ENCODE measurements at regions not wholly inside any gene's neighbourhood (a gene's known extent, or its start where the extent isn't known, plus 50 kb on each side); places are given as distances from the start of the nearest gene placed in this dataset.
"Not testable (repeated sequence)": the region's sequence is repeated elsewhere in the genome, so short reads cannot be mapped to it uniquely, and the experiment has no call there.

DNA sequence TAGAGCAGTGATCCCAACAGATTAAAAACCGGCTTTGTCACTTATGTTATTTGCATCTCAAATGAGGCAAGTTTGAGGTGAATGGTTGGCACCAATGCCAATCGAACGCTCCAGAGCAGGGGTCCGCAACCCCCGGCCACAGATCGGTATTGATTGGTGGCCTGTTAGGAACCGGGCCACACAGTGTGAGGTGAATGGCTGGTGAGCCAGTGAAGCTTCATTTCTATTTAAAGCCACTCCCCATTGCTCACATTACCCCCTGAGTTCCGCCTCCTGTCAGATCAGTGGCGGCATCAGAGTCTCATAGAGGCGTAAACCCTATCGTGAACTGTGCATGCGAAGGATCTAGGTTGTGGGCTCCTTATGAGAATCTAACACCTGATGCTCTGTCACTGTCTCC lies 132.0 kb downstream of the TMEM182 start:
- no peak overlapping the region for H2BK120ac ChIP-seq (ENCODE audit: low read depth, low read length)
- H3K4ac ChIP-seq (ENCODE audit: low read depth in 1 of 2, low read length in 2 of 2) = no peak overlapping the region
- H2BK5ac ChIP-seq (ENCODE audit: low read depth, low read length, poor library complexity, severe bottlenecking) = no peak overlapping the region
- no peak overlapping the region for H3K18ac ChIP-seq (ENCODE audit: low read depth in 1 of 2, low read length in 2 of 2)
- no peak overlapping the region for H3K14ac ChIP-seq (ENCODE audit: low read length in 2 of 2)
- H3K9ac ChIP-seq (ENCODE audit: low read length) = no peak overlapping the region
- H4K8ac ChIP-seq (ENCODE audit: low read length) = no peak overlapping the region
- DNase-seq = no peak
- H3K9me3 ChIP-seq (ENCODE audit: control insufficient read depth, low read length) = no peaks in the 10 kb centered on the region
- no peak overlapping the region for H2BK12ac ChIP-seq (ENCODE audit: low read length in 2 of 2)
- no peak overlapping the region for H4K91ac ChIP-seq (ENCODE audit: low read length)
- no peak overlapping the region for H3K4me3 ChIP-seq (ENCODE audit: insufficient read depth in 1 of 2, low read depth in 1 of 2, low read length in 2 of 2)
- H3K36me3 ChIP-seq (ENCODE audit: control insufficient read depth in 1 of 2, insufficient read depth in 2 of 2, low read depth in 1 of 2, low read length in 2 of 2) = no peaks in the 10 kb centered on the region
- no peak overlapping the region for H3K23ac ChIP-seq (ENCODE audit: low read length in 2 of 2)
- H2AFZ ChIP-seq (ENCODE audit: low read depth, low read length) = no peak overlapping the region
- H2BK15ac ChIP-seq (ENCODE audit: low read depth, poor library complexity, severe bottlenecking) = no peak overlapping the region
- no peak overlapping the region for H3K27ac ChIP-seq (ENCODE audit: low read length, poor library complexity, severe bottlenecking)
- no peaks in the 10 kb centered on the region for H3K79me1 ChIP-seq (replicated peaks; ENCODE audit: low read length, poor library complexity, severe bottlenecking)
- H3K27me3 ChIP-seq (ENCODE audit: control insufficient read depth in 1 of 2, insufficient read depth in 1 of 2, low read length in 2 of 2) = no peaks in the 10 kb centered on the region
- no peak overlapping the region for H2AK5ac ChIP-seq (ENCODE audit: low read length, severe bottlenecking)
- H3K4me1 ChIP-seq (ENCODE audit: control insufficient read depth, insufficient read depth, low read depth, low read length) = no peaks in the 10 kb centered on the region
- no peak overlapping the region for H3K4me2 ChIP-seq (ENCODE audit: low read length, poor library complexity, severe bottlenecking)
- 84% methylated on average over 12 of the region's 12 CpGs for WGBS

DNA sequence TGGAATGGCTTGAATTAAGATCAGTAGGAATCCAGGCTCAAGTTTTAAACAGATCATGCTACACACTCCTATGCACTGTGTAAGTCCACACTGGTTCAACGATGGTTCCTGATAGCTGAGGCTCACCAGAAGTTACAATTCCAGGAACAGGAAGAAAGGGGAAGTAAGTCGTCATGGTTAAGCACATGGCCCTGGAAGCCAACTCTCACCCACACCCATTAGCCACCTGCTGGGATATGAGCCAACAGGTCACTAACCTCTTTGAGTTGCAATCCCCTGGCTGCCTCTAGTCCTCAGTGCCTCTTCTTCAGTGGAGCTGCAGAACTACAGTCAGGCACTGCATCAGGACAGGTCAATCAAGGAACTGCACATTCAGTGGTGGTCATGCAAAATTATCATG lies 133.5 kb downstream of the TMEM182 start:
- Histone ChIP-seq H2BK15ac (ENCODE audit: low read depth, poor library complexity, severe bottlenecking) (no peak overlapping the region), H3K4ac (ENCODE audit: low read depth in 1 of 2, low read length in 2 of 2) (no peak overlapping the region), H2BK5ac (ENCODE audit: low read depth, low read length, poor library complexity, severe bottlenecking) (no peak overlapping the region), H3K4me2 (ENCODE audit: low read length, poor library complexity, severe bottlenecking) (no peak overlapping the region), H4K8ac (ENCODE audit: low read length) (no peak overlapping the region), H2BK120ac (ENCODE audit: low read depth, low read length) (no peak overlapping the region), H3K4me3 (ENCODE audit: insufficient read depth in 1 of 2, low read depth in 1 of 2, low read length in 2 of 2) (no peak overlapping the region), H3K9ac (ENCODE audit: low read length) (no peak overlapping the region), H2AK5ac (ENCODE audit: low read length, severe bottlenecking) (no peak overlapping the region), H3K18ac (ENCODE audit: low read depth in 1 of 2, low read length in 2 of 2) (no peak overlapping the region), H3K79me1 (replicated peaks; ENCODE audit: low read length, poor library complexity, severe bottlenecking) (no peaks in the 10 kb centered on the region), H2AFZ (ENCODE audit: low read depth, low read length) (no peak overlapping the region), H4K91ac (ENCODE audit: low read length) (no peak overlapping the region), H3K4me1 (ENCODE audit: control insufficient read depth, insufficient read depth, low read depth, low read length) (no peaks in the 10 kb centered on the region), H3K23ac (ENCODE audit: low read length in 2 of 2) (no peak overlapping the region), H2BK12ac (ENCODE audit: low read length in 2 of 2) (no peak overlapping the region), H3K14ac (ENCODE audit: low read length in 2 of 2) (no peak overlapping the region), H3K27ac (ENCODE audit: low read length, poor library complexity, severe bottlenecking) (no peak overlapping the region), H3K27me3 (ENCODE audit: control insufficient read depth in 1 of 2, insufficient read depth in 1 of 2, low read length in 2 of 2) (no peaks in the 10 kb centered on the region), H3K9me3 (ENCODE audit: control insufficient read depth, low read length) (no peaks in the 10 kb centered on the region), H3K36me3 (ENCODE audit: control insufficient read depth in 1 of 2, insufficient read depth in 2 of 2, low read depth in 1 of 2, low read length in 2 of 2) (no peaks in the 10 kb centered on the region)
- WGBS = 0% methylated on average over 1 of the region's 2 CpGs
- no peak for DNase-seq

DNA sequence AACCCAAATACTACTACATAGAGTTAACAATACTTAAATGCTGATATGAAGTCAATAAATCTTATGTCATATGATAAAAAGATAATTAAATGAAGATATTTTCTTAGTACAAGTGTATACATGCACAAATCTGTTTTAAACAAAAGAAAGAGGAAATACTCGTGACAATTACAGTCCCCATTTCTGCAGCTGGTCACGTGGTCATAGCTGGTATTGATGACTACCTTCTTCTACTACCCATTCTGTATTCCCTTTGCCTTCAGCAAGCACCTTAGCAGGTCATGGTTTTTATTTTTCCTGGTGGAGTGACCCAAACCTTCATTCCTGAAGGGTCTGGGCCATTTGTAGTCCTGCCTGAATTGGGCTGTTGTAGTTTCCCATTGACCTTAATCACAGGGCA lies 147.4 kb downstream of the TMEM182 start:
- H2BK15ac ChIP-seq (ENCODE audit: low read depth, poor library complexity, severe bottlenecking); DNase-seq; H3K23ac ChIP-seq (ENCODE audit: low read length in 2 of 2); H2BK120ac ChIP-seq (ENCODE audit: low read depth, low read length); H2AK5ac ChIP-seq (ENCODE audit: low read length, severe bottlenecking); H3K79me1 ChIP-seq (replicated peaks; ENCODE audit: low read length, poor library complexity, severe bottlenecking); H2BK12ac ChIP-seq (ENCODE audit: low read length in 2 of 2); H3K27me3 ChIP-seq (ENCODE audit: control insufficient read depth in 1 of 2, insufficient read depth in 1 of 2, low read length in 2 of 2); H3K4me3 ChIP-seq (ENCODE audit: insufficient read depth in 1 of 2, low read depth in 1 of 2, low read length in 2 of 2); H4K91ac ChIP-seq (ENCODE audit: low read length); H2AFZ ChIP-seq (ENCODE audit: low read depth, low read length); H4K8ac ChIP-seq (ENCODE audit: low read length); H3K14ac ChIP-seq (ENCODE audit: low read length in 2 of 2); H3K9ac ChIP-seq (ENCODE audit: low read length); H3K18ac ChIP-seq (ENCODE audit: low read depth in 1 of 2, low read length in 2 of 2); H3K4me2 ChIP-seq (ENCODE audit: low read length, poor library complexity, severe bottlenecking); H3K9me3 ChIP-seq (ENCODE audit: control insufficient read depth, low read length); H3K4me1 ChIP-seq (ENCODE audit: control insufficient read depth, insufficient read depth, low read depth, low read length); H2BK5ac ChIP-seq (ENCODE audit: low read depth, low read length, poor library complexity, severe bottlenecking); H3K36me3 ChIP-seq (ENCODE audit: control insufficient read depth in 1 of 2, insufficient read depth in 2 of 2, low read depth in 1 of 2, low read length in 2 of 2); H3K4ac ChIP-seq (ENCODE audit: low read depth in 1 of 2, low read length in 2 of 2); H3K27ac ChIP-seq (ENCODE audit: low read length, poor library complexity, severe bottlenecking): not testable (repeated sequence)
- 40% methylated on average over 2 of the region's 2 CpGs for WGBS

DNA sequence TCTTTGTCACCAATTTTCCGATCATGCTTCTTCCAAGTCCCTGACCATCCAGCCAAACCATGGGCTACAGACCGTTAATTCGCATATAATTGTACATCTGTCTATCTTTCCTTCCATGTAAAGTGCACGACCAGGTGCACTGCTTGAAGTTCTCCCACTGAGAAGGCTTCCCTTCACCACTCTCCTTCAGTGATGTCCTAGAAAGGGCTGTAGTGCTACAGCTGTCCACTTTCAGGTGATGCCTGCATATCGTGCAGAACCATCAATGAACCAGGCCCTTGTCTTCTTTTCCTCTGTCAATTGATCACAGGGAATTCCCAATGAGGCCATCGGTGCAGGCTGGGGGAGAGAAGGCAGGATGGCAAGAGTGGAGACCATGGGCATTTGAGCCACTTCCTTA lies 148.9 kb downstream of the TMEM182 start:
- Histone ChIP-seq H2BK12ac (ENCODE audit: low read length in 2 of 2) (no peak overlapping the region), H2AFZ (ENCODE audit: low read depth, low read length) (no peak overlapping the region), H4K91ac (ENCODE audit: low read length) (no peak overlapping the region), H3K4me2 (ENCODE audit: low read length, poor library complexity, severe bottlenecking) (no peak overlapping the region), H3K36me3 (ENCODE audit: control insufficient read depth in 1 of 2, insufficient read depth in 2 of 2, low read depth in 1 of 2, low read length in 2 of 2) (no peaks in the 10 kb centered on the region), H2BK120ac (ENCODE audit: low read depth, low read length) (no peak overlapping the region), H3K4me3 (ENCODE audit: insufficient read depth in 1 of 2, low read depth in 1 of 2, low read length in 2 of 2) (no peak overlapping the region), H3K27ac (ENCODE audit: low read length, poor library complexity, severe bottlenecking) (no peak overlapping the region), H3K4ac (ENCODE audit: low read depth in 1 of 2, low read length in 2 of 2) (no peak overlapping the region), H3K23ac (ENCODE audit: low read length in 2 of 2) (no peak overlapping the region), H2BK5ac (ENCODE audit: low read depth, low read length, poor library complexity, severe bottlenecking) (no peak overlapping the region), H3K27me3 (ENCODE audit: control insufficient read depth in 1 of 2, insufficient read depth in 1 of 2, low read length in 2 of 2) (peaks cover 0 to 4% of the 10 kb centered on the region in 2 experiments), H3K14ac (ENCODE audit: low read length in 2 of 2) (no peak overlapping the region), H2AK5ac (ENCODE audit: low read length, severe bottlenecking) (no peak overlapping the region), H2BK15ac (ENCODE audit: low read depth, poor library complexity, severe bottlenecking) (no peak overlapping the region), H3K9ac (ENCODE audit: low read length) (no peak overlapping the region), H3K9me3 (ENCODE audit: control insufficient read depth, low read length) (no peaks in the 10 kb centered on the region), H3K4me1 (ENCODE audit: control insufficient read depth, insufficient read depth, low read depth, low read length) (no peaks in the 10 kb centered on the region), H3K18ac (ENCODE audit: low read depth in 1 of 2, low read length in 2 of 2) (no peak overlapping the region), H4K8ac (ENCODE audit: low read length) (no peak overlapping the region), H3K79me1 (replicated peaks; ENCODE audit: low read length, poor library complexity, severe bottlenecking) (no peaks in the 10 kb centered on the region)
- WGBS = 71% methylated on average over 6 of the region's 6 CpGs
- no peak for DNase-seq
